Activated naive CD8-positive, alpha-beta T cell treated with anti-CD3 and anti-CD28 coated beads for 36 hours (primary cell): ENCODE measurements at regions not wholly inside any gene's neighbourhood (a gene's known extent, or its start where the extent isn't known, plus 50 kb on each side); places are given as distances from the start of the nearest gene placed in this dataset.

Experiments
- DNase-seq: peaks from one replicate; pipeline ENCODE4 v3.0.0; 2021
- H3K27ac Mint-ChIP-seq: one replicate; pipeline ENCODE4 v1.8.0; 2022; ENCODE audit warnings: mild to moderate bottlenecking, moderate library complexity, mixed read lengths
- H3K27me3 Mint-ChIP-seq: one replicate; pipeline ENCODE4 v1.8.0; 2022; ENCODE audit warnings: mild to moderate bottlenecking, mixed read lengths
- H3K36me3 Mint-ChIP-seq: one replicate; pipeline ENCODE4 v1.8.0; 2021; ENCODE audit warnings: mild to moderate bottlenecking, mixed read lengths
- H3K4me1 Mint-ChIP-seq: one replicate; pipeline ENCODE4 v1.8.0; 2021; ENCODE audit warnings: mixed read lengths
- H3K4me3 Mint-ChIP-seq: one replicate; pipeline ENCODE4 v1.8.0; 2022; ENCODE audit warnings: mild to moderate bottlenecking, moderate library complexity, mixed read lengths
- H3K9me3 Mint-ChIP-seq: one replicate; pipeline ENCODE4 v1.8.0; 2022; ENCODE audit warnings: mixed read lengths

- no peaks in the 10 kb centered on the region for H3K27me3 Mint-ChIP-seq
- H3K27ac Mint-ChIP-seq = no peak overlapping the region
These were observed 269.9 kb upstream of the UBE2E2 start for GRCh38 chr3:22933051-22933840.

GRCh38 chr3:22933841-22934116, 269.3 kb upstream of the UBE2E2 start:
- H3K27me3 Mint-ChIP-seq = no peaks in the 10 kb centered on the region
- no peaks in the 10 kb centered on the region for H3K36me3 Mint-ChIP-seq
- no peaks in the 10 kb centered on the region for H3K4me1 Mint-ChIP-seq
- no peaks in the 10 kb centered on the region for H3K9me3 Mint-ChIP-seq
- no peak overlapping the region for H3K4me3 Mint-ChIP-seq
- H3K27ac Mint-ChIP-seq = no peak overlapping the region
- DNase-seq = no peak

More at GRCh38 chr3:22933051-22933840, 269.9 kb upstream of the UBE2E2 start:
- no peak for DNase-seq
- H3K4me1 Mint-ChIP-seq = no peaks in the 10 kb centered on the region
- no peaks in the 10 kb centered on the region for H3K36me3 Mint-ChIP-seq
- H3K4me3 Mint-ChIP-seq = no peak overlapping the region
- no peaks in the 10 kb centered on the region for H3K9me3 Mint-ChIP-seq

DNA sequence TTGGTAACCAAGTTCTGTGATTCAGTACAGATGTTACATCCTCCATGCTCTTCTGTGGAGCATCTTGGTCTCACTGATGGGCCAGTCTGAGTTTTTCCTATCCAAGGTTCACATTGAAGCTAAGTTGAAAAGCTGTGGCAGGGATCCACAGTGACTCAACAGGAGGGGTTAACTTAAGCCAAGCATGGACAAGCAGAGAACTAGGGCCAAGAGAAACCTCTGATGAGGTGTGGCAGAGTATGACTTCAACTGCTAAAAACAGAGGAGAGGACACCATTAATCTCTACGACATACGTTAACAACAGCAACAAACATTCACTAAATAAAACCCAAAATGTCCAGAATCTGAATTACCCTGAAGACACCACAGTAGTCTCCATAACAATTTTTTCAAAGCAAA, 268.1 kb upstream of the UBE2E2 start:
- Mint-ChIP-seq H3K4me1 (no peaks in the 10 kb centered on the region), H3K9me3 (no peaks in the 10 kb centered on the region), H3K27ac (no peak overlapping the region), H3K27me3 (no peaks in the 10 kb centered on the region), H3K36me3 (no peaks in the 10 kb centered on the region), H3K4me3 (no peak overlapping the region)
- no peak for DNase-seq

DNA sequence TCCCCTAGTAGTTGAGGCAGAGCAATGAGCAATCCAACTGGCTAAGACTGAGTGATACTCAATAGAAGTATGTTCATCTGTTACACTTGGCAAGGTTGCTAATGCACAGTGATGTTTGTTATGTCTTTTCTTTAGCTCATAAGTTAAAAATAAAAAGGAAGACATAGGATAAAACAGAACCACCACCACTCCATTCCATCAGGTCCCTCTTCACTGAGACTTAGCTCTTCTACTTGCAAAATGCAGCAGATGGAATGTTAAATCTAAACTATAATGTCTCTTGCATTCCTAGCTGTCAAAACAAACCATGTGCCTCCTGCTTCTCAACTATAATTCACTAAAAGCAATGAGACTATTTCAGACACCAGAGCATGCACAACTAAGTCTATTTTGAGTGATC, 265.6 kb upstream of the UBE2E2 start:
- H3K27me3 Mint-ChIP-seq = no peaks in the 10 kb centered on the region
- no peak overlapping the region for H3K27ac Mint-ChIP-seq
- DNase-seq = no peak
- no peaks in the 10 kb centered on the region for H3K4me1 Mint-ChIP-seq
- H3K36me3 Mint-ChIP-seq = no peaks in the 10 kb centered on the region
- no peak overlapping the region for H3K4me3 Mint-ChIP-seq
- H3K9me3 Mint-ChIP-seq = no peaks in the 10 kb centered on the region

GRCh38 chr3:22938739-22939138, 264.4 kb upstream of the UBE2E2 start:
- H3K4me1 Mint-ChIP-seq = no peaks in the 10 kb centered on the region
- no peaks in the 10 kb centered on the region for H3K36me3 Mint-ChIP-seq
- H3K4me3 Mint-ChIP-seq = no peak overlapping the region
- no peaks in the 10 kb centered on the region for H3K27me3 Mint-ChIP-seq
- H3K27ac Mint-ChIP-seq = no peak overlapping the region
- no peak for DNase-seq
- H3K9me3 Mint-ChIP-seq = no peaks in the 10 kb centered on the region

GRCh38 chr3:22939349-22939748, 263.8 kb upstream of the UBE2E2 start:
- H3K27ac Mint-ChIP-seq = no peak overlapping the region
- H3K4me1 Mint-ChIP-seq = no peaks in the 10 kb centered on the region
- H3K36me3 Mint-ChIP-seq = no peaks in the 10 kb centered on the region
- no peak for DNase-seq
- no peaks in the 10 kb centered on the region for H3K9me3 Mint-ChIP-seq
- H3K27me3 Mint-ChIP-seq = no peaks in the 10 kb centered on the region
- no peak overlapping the region for H3K4me3 Mint-ChIP-seq

DNA sequence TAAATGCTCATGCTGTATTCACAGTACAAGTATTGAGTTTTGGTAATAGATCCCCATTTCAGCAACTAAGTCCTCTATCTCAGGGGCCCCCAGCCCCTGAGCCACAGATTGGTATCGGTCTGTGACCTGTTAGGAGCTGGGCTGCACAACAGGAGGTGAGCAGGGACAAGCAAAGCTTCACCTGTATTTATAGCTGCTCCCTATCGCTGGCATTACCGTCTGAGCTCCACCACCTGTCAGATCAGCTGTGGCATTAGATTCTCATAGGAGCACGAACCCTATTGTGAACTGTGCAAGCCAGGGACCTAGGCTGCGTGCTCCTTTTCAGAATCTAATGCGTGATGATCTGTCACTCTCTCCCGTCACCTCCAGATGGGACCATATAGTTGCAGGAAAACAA, 262.8 kb upstream of the UBE2E2 start:
- Mint-ChIP-seq H3K36me3 (no peaks in the 10 kb centered on the region), H3K27ac (no peak overlapping the region), H3K4me3 (no peak overlapping the region), H3K27me3 (no peaks in the 10 kb centered on the region), H3K9me3 (no peaks in the 10 kb centered on the region), H3K4me1 (no peaks in the 10 kb centered on the region)
- no peak for DNase-seq

DNA sequence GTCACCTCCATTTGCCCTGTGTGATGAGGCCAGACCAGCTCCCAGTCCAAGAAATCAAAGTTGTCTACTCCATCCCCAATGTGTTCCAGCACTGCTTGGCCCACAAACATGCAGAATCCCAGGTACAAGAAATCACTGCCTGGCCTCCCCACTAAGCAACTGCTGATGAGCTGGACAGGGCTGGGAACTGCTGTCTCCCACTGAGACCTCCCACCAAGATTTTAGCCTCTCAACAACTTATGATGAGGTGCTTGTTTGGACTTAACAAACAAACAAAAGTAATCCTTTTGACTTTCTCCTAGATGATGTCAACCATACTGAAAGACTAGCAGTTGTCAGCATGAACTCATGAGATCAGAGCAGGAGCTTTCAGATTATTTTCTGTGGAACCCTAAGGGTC, 260.1 kb upstream of the UBE2E2 start:
- H3K4me1 Mint-ChIP-seq = no peaks in the 10 kb centered on the region
- no peak overlapping the region for H3K27ac Mint-ChIP-seq
- no peak for DNase-seq
- H3K36me3 Mint-ChIP-seq = no peaks in the 10 kb centered on the region
- no peak overlapping the region for H3K4me3 Mint-ChIP-seq
- no peaks in the 10 kb centered on the region for H3K9me3 Mint-ChIP-seq
- H3K27me3 Mint-ChIP-seq = no peaks in the 10 kb centered on the region

GRCh38 chr3:22947851-22948250, 255.3 kb upstream of the UBE2E2 start:
- DNase-seq = no peak
- Mint-ChIP-seq H3K27ac (no peak overlapping the region), H3K36me3 (no peaks in the 10 kb centered on the region), H3K4me3 (no peak overlapping the region), H3K9me3 (peaks cover 3% of the 10 kb centered on the region), H3K27me3 (no peaks in the 10 kb centered on the region), H3K4me1 (no peaks in the 10 kb centered on the region)

- no peaks in the 10 kb centered on the region for H3K4me1 Mint-ChIP-seq
- H3K4me3 Mint-ChIP-seq = no peak overlapping the region
- no peaks in the 10 kb centered on the region for H3K36me3 Mint-ChIP-seq
- peaks cover 6% of the 10 kb centered on the region for H3K9me3 Mint-ChIP-seq
- H3K27ac Mint-ChIP-seq = no peak overlapping the region
- no peak for DNase-seq
- no peaks in the 10 kb centered on the region for H3K27me3 Mint-ChIP-seq
These were observed 251.2 kb upstream of the UBE2E2 start for GRCh38 chr3:22951910-22952309.

GRCh38 chr3:22952860-22953259, 250.3 kb upstream of the UBE2E2 start:
- H3K36me3 Mint-ChIP-seq = no peaks in the 10 kb centered on the region
- H3K9me3 Mint-ChIP-seq = peaks cover 6% of the 10 kb centered on the region
- no peak for DNase-seq
- H3K27me3 Mint-ChIP-seq = no peaks in the 10 kb centered on the region
- H3K4me3 Mint-ChIP-seq = no peak overlapping the region
- H3K4me1 Mint-ChIP-seq = no peaks in the 10 kb centered on the region
- no peak overlapping the region for H3K27ac Mint-ChIP-seq

DNA sequence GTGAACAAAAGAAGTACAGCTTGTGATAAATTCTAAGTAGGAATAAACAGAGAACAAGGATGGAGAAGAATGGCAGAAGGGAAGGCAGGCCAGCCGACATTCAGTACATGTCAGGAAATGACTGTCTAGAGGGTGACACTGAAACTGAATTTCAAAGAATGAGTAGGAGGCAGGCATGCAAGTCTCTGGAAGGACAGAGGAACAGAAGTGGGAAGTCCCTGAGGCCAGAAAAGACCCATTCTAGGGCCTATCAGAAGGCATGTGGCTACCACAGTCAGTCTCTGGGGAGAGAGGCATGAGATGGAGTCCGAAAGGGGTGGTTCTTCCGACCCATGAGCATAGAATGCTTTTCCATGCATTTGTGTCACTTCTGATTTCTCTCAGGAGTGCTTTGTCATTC, 243.5 kb upstream of the UBE2E2 start:
- H3K36me3 Mint-ChIP-seq = no peaks in the 10 kb centered on the region
- H3K27me3 Mint-ChIP-seq = no peaks in the 10 kb centered on the region
- peaks cover 6% of the 10 kb centered on the region for H3K4me1 Mint-ChIP-seq
- DNase-seq = no peak
- H3K27ac Mint-ChIP-seq = no peak overlapping the region
- H3K4me3 Mint-ChIP-seq = no peak overlapping the region
- H3K9me3 Mint-ChIP-seq = no peaks in the 10 kb centered on the region

DNA sequence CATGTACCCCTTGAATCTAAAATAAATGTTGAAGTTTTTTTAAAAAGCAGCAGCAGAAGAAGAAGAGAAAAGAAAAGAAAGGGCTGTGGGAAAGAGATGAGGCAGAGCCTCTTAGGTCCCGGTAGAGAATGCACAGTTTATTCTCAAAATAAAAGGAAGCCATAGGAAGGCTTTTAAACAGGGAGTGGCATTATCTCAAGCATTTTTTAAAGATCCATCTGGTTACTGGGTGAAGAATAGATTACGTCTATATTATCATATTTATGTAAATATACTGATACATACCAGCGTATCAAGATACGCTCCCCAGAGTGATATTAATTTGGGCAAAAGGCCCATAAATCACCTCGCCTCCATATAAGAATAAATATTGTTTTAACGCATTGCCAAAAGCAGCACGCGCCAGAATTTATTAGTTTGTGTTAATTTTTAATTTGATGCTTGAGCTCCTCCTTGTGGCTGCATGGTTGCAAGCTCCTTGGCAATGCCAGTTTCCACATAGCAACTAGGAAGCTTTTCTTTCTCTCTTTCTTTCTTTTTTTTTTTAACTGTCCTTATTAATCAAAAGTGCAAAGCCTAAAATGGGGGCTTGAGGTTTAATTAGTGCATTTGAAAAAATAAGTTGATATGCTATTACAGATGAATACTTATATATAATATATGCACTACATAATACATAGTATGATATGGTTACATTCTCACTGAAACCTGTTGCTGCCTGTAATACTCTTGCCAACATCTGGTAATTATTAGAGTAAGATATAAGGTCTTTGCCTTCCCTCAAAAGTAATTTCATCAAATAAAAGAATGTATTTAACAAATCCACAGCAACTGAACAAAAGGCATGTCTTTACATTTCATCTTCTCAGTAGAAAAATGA, 242.8 kb upstream of the UBE2E2 start:
- DNase-seq = no peak
- H3K36me3 Mint-ChIP-seq = no peaks in the 10 kb centered on the region
- no peaks in the 10 kb centered on the region for H3K27me3 Mint-ChIP-seq
- H3K4me3 Mint-ChIP-seq = no peak overlapping the region
- no peaks in the 10 kb centered on the region for H3K9me3 Mint-ChIP-seq
- H3K27ac Mint-ChIP-seq = no peak overlapping the region
- peaks cover 6% of the 10 kb centered on the region for H3K4me1 Mint-ChIP-seq

DNA sequence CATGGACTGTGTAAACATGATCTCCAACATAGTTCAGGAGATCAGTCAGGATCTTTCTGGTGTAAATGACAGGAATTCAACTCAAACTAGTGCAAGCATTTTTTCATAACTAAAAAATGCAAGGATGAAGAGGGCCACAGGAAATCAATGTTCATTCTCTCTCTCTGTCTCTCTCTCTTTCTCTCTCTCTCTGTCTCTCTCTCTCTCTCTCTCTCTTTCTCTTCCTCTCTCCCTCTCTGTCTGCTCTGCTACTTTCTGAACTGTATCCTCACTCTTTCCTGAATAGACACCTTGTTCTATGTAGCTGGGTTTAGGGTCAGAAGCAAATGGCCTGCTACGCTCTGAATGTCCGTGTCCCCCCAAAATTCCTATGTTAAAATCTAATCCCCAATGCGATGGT, 240.9 kb upstream of the UBE2E2 start:
- DNase-seq = no peak
- no peaks in the 10 kb centered on the region for H3K36me3 Mint-ChIP-seq
- no peaks in the 10 kb centered on the region for H3K27me3 Mint-ChIP-seq
- peaks cover 6% of the 10 kb centered on the region for H3K4me1 Mint-ChIP-seq
- H3K4me3 Mint-ChIP-seq = no peak overlapping the region
- no peaks in the 10 kb centered on the region for H3K9me3 Mint-ChIP-seq
- H3K27ac Mint-ChIP-seq = no peak overlapping the region

DNA sequence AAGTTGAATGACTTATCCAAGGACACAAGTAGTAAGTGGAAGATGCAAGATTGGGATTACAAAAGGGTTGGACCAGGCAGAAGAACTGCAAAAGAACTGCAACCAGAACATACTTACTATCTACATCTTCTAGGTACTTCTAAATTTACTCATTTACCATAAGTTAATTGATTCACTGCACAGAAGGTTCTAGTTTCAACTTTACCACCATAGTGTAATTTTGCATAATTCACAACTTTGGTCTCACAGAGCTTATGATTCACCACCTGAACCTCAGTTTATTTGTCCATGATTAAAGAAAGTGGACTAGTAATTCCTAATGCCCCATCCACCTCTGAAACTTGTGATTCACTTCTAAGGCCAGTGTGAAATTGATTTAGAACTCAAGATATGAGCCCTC, 236.8 kb upstream of the UBE2E2 start:
- no peak for DNase-seq
- no peaks in the 10 kb centered on the region for H3K9me3 Mint-ChIP-seq
- H3K36me3 Mint-ChIP-seq = no peaks in the 10 kb centered on the region
- H3K27me3 Mint-ChIP-seq = no peaks in the 10 kb centered on the region
- H3K4me3 Mint-ChIP-seq = no peak overlapping the region
- H3K27ac Mint-ChIP-seq = no peak overlapping the region
- H3K4me1 Mint-ChIP-seq = no peaks in the 10 kb centered on the region

- no peaks in the 10 kb centered on the region for H3K4me1 Mint-ChIP-seq
- no peak overlapping the region for H3K27ac Mint-ChIP-seq
- no peak overlapping the region for H3K4me3 Mint-ChIP-seq
- DNase-seq = no peak
- no peaks in the 10 kb centered on the region for H3K36me3 Mint-ChIP-seq
- no peaks in the 10 kb centered on the region for H3K9me3 Mint-ChIP-seq
- no peaks in the 10 kb centered on the region for H3K27me3 Mint-ChIP-seq
These were observed 233.9 kb upstream of the UBE2E2 start for GRCh38 chr3:22969276-22969675.
